ENCODE measurements at regions not wholly inside any gene's neighbourhood (a gene's known extent, or its start where the extent isn't known, plus 50 kb on each side); places are given as distances from the start of the nearest gene placed in this dataset.

- no peak for DNase-seq
- no peak for ATAC-seq
Measured at GRCh38 chr3:72204452-72204851, 419.5 kb upstream of the PROK2 start.

GRCh38 chr3:72203613-72204349, 418.8 kb upstream of the PROK2 start:
- ATAC-seq (no peak), DNase-seq (no peak)

- DNase-seq (no peak), ATAC-seq (no peak)
Measured at GRCh38 chr3:72203105-72203504, 418.2 kb upstream of the PROK2 start.

- no peak for ATAC-seq
- DNase-seq = no peak
Measured at GRCh38 chr3:72200332-72200731, 415.4 kb upstream of the PROK2 start.

- ATAC-seq (no peak), DNase-seq (no peak)
Measured at GRCh38 chr3:72199530-72199929, 414.6 kb upstream of the PROK2 start.

- ATAC-seq = no peak
- DNase-seq = no peak
Measured at GRCh38 chr3:72196377-72196929, 411.5 kb upstream of the PROK2 start.

- DNase-seq = no peak
- ATAC-seq = no peak
Measured at GRCh38 chr3:72195895-72196294, 410.9 kb upstream of the PROK2 start.

GRCh38 chr3:72194458-72194857, 409.5 kb upstream of the PROK2 start:
- ATAC-seq (no peak), DNase-seq (no peak)

- no peak for ATAC-seq
- no peak for DNase-seq
Measured at GRCh38 chr3:72193771-72194430, 409.0 kb upstream of the PROK2 start.

GRCh38 chr3:72192572-72192971, 407.6 kb upstream of the PROK2 start:
- no peak for DNase-seq
- ATAC-seq = no peak

- DNase-seq (no peak), ATAC-seq (no peak)
Measured at GRCh38 chr3:72191209-72191960, 406.4 kb upstream of the PROK2 start.

- no peak for ATAC-seq
Measured at GRCh38 chr3:72190050-72190449, 405.1 kb upstream of the PROK2 start.

GRCh38 chr3:72189339-72189738, 404.4 kb upstream of the PROK2 start:
- ATAC-seq (no peak), DNase-seq (no peak)

More at GRCh38 chr3:72190050-72190449, 405.1 kb upstream of the PROK2 start:
- DNase-seq = no peak

GRCh38 chr3:72188536-72188935, 403.6 kb upstream of the PROK2 start:
- no peak for ATAC-seq
- DNase-seq = no peak

GRCh38 chr3:72187131-72187530, 402.2 kb upstream of the PROK2 start:
- DNase-seq = no peak
- no peak for ATAC-seq

GRCh38 chr3:72186400-72186855, 401.5 kb upstream of the PROK2 start:
- DNase-seq = no peak
- ATAC-seq = no peak

GRCh38 chr3:72185549-72186399, 400.8 kb upstream of the PROK2 start:
- peak; percentile 96 for ATAC-seq
- DNase-seq = peak; percentile 60

GRCh38 chr3:72183489-72183888, 398.5 kb upstream of the PROK2 start:
- no peak for ATAC-seq
- DNase-seq = no peak

GRCh38 chr3:72182206-72182605, 397.3 kb upstream of the PROK2 start:
- ATAC-seq (no peak), DNase-seq (no peak)

- DNase-seq (no peak), ATAC-seq (no peak)
Measured at GRCh38 chr3:72181251-72181650, 396.3 kb upstream of the PROK2 start.

- DNase-seq (no peak), ATAC-seq (no peak)
Measured at GRCh38 chr3:72180405-72180804, 395.5 kb upstream of the PROK2 start.

GRCh38 chr3:72179107-72179464, 394.1 kb upstream of the PROK2 start:
- DNase-seq (no peak), ATAC-seq (no peak)
